ENCODE measurements at regions not wholly inside any gene's neighbourhood (a gene's known extent, or its start where the extent isn't known, plus 50 kb on each side); places are given as distances from the start of the nearest gene placed in this dataset.

DNA sequence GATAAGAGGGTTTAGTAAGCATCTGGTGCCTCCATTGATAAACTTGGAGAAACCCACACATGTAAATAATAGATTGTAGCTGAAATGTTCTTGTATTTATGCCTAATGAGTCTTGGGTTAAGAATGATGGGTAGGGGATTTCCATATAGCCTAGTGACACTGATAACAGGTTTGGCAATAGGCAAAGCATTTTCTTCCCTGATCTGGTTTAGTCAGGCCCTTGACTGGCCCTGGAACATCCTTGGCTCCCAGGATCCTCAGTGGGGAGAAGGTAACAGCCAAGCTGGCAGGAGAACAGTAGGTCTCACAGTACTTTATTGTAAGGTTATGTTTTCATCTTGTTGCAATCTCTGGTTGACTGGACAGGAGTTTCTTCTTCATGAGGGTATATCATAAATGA lies 228.4 kb downstream of the DIPK2A start (continued):
- TF ChIP-seq, protein P1, sequence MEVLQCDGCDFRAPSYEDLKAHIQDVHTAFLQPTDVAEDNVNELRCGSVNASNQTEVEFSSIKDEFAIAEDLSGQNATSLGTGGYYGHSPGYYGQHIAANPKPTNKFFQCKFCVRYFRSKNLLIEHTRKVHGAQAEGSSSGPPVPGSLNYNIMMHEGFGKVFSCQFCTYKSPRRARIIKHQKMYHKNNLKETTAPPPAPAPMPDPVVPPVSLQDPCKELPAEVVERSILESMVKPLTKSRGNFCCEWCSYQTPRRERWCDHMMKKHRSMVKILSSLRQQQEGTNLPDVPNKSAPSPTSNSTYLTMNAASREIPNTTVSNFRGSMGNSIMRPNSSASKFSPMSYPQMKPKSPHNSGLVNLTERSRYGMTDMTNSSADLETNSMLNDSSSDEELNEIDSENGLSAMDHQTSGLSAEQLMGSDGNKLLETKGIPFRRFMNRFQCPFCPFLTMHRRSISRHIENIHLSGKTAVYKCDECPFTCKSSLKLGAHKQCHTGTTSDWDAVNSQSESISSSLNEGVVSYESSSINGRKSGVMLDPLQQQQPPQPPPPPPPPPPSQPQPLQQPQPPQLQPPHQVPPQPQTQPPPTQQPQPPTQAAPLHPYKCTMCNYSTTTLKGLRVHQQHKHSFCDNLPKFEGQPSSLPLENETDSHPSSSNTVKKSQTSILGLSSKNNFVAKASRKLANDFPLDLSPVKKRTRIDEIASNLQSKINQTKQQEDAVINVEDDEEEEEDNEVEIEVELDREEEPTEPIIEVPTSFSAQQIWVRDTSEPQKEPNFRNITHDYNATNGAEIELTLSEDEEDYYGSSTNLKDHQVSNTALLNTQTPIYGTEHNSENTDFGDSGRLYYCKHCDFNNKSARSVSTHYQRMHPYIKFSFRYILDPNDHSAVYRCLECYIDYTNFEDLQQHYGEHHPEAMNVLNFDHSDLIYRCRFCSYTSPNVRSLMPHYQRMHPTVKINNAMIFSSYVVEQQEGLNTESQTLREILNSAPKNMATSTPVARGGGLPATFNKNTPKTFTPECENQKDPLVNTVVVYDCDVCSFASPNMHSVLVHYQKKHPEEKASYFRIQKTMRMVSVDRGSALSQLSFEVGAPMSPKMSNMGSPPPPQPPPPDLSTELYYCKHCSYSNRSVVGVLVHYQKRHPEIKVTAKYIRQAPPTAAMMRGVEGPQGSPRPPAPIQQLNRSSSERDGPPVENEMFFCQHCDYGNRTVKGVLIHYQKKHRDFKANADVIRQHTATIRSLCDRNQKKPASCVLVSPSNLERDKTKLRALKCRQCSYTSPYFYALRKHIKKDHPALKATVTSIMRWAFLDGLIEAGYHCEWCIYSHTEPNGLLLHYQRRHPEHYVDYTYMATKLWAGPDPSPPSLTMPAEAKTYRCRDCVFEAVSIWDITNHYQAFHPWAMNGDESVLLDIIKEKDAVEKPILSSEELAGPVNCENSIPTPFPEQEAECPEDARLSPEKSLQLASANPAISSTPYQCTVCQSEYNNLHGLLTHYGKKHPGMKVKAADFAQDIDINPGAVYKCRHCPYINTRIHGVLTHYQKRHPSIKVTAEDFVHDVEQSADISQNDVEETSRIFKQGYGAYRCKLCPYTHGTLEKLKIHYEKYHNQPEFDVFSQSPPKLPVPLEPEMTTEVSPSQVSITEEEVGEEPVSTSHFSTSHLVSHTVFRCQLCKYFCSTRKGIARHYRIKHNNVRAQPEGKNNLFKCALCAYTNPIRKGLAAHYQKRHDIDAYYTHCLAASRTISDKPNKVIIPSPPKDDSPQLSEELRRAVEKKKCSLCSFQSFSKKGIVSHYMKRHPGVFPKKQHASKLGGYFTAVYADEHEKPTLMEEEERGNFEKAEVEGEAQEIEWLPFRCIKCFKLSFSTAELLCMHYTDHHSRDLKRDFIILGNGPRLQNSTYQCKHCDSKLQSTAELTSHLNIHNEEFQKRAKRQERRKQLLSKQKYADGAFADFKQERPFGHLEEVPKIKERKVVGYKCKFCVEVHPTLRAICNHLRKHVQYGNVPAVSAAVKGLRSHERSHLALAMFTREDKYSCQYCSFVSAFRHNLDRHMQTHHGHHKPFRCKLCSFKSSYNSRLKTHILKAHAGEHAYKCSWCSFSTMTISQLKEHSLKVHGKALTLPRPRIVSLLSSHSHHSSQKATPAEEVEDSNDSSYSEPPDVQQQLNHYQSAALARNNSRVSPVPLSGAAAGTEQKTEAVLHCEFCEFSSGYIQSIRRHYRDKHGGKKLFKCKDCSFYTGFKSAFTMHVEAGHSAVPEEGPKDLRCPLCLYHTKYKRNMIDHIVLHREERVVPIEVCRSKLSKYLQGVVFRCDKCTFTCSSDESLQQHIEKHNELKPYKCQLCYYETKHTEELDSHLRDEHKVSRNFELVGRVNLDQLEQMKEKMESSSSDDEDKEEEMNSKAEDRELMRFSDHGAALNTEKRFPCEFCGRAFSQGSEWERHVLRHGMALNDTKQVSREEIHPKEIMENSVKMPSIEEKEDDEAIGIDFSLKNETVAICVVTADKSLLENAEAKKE (CRISPR knock-in tag; IDR thresholded peaks at IDR 0.05) = no peak
- TF ChIP-seq ZNF331 (CRISPR knock-in tag; IDR thresholded peaks at IDR 0.05; ENCODE audit: low read depth) (no peak), JUNB (IDR thresholded peaks at IDR 0.05; ENCODE audit: unreplicated experiment) (no peak), POLR2AphosphoS5 (IDR thresholded peaks at IDR 0.05; ENCODE audit: low read depth) (no peak), STAT1 (IDR thresholded peaks at IDR 0.05; ENCODE audit: unreplicated experiment) (no peak), CREB1 (CRISPR knock-in tag; IDR thresholded peaks at IDR 0.05; ENCODE audit: low read depth) (no peak)
- TF ChIP-seq, protein P2, sequence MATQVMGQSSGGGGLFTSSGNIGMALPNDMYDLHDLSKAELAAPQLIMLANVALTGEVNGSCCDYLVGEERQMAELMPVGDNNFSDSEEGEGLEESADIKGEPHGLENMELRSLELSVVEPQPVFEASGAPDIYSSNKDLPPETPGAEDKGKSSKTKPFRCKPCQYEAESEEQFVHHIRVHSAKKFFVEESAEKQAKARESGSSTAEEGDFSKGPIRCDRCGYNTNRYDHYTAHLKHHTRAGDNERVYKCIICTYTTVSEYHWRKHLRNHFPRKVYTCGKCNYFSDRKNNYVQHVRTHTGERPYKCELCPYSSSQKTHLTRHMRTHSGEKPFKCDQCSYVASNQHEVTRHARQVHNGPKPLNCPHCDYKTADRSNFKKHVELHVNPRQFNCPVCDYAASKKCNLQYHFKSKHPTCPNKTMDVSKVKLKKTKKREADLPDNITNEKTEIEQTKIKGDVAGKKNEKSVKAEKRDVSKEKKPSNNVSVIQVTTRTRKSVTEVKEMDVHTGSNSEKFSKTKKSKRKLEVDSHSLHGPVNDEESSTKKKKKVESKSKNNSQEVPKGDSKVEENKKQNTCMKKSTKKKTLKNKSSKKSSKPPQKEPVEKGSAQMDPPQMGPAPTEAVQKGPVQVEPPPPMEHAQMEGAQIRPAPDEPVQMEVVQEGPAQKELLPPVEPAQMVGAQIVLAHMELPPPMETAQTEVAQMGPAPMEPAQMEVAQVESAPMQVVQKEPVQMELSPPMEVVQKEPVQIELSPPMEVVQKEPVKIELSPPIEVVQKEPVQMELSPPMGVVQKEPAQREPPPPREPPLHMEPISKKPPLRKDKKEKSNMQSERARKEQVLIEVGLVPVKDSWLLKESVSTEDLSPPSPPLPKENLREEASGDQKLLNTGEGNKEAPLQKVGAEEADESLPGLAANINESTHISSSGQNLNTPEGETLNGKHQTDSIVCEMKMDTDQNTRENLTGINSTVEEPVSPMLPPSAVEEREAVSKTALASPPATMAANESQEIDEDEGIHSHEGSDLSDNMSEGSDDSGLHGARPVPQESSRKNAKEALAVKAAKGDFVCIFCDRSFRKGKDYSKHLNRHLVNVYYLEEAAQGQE (IDR thresholded peaks at IDR 0.05; ENCODE audit: unreplicated experiment) = no peak
